ENCODE measurements at regions not wholly inside any gene's neighbourhood (a gene's known extent, or its start where the extent isn't known, plus 50 kb on each side); places are given as distances from the start of the nearest gene placed in this dataset.

- no peaks in the 10 kb centered on the region for H3K9me3 ChIP-seq
- TF ChIP-seq POLR2A (IDR thresholded peaks at IDR 0.05), result no peak
- TF ChIP-seq, protein P1, sequence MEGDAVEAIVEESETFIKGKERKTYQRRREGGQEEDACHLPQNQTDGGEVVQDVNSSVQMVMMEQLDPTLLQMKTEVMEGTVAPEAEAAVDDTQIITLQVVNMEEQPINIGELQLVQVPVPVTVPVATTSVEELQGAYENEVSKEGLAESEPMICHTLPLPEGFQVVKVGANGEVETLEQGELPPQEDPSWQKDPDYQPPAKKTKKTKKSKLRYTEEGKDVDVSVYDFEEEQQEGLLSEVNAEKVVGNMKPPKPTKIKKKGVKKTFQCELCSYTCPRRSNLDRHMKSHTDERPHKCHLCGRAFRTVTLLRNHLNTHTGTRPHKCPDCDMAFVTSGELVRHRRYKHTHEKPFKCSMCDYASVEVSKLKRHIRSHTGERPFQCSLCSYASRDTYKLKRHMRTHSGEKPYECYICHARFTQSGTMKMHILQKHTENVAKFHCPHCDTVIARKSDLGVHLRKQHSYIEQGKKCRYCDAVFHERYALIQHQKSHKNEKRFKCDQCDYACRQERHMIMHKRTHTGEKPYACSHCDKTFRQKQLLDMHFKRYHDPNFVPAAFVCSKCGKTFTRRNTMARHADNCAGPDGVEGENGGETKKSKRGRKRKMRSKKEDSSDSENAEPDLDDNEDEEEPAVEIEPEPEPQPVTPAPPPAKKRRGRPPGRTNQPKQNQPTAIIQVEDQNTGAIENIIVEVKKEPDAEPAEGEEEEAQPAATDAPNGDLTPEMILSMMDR (IDR thresholded peaks at IDR 0.05), result no peak
- intact Hi-C loops (cut with DNase I; ENCODE audit: low total_unique reads), result no loop called here
- no peak overlapping the region for H3K27ac ChIP-seq
- DNase-seq, result no peak
- H3K4me1 ChIP-seq, result no peaks in the 10 kb centered on the region
- no peaks in the 10 kb centered on the region for H3K36me3 ChIP-seq (ENCODE audit: low read depth, missing control alignments)
- H3K27me3 ChIP-seq, result no peaks in the 10 kb centered on the region
- WGBS, 2 donors, result 52 to 60% methylated on average over 16 to 19 of the region's 19 CpGs
- no peak overlapping the region for H3K4me3 ChIP-seq
Observed at GRCh38 chr16:86033016-86033474, 134.1 kb downstream of the IRF8 start.

- Histone ChIP-seq H3K9me3 (no peaks in the 10 kb centered on the region), H3K27ac (no peak overlapping the region), H3K36me3 (ENCODE audit: low read depth, missing control alignments) (no peaks in the 10 kb centered on the region), H3K4me3 (no peak overlapping the region), H3K27me3 (no peaks in the 10 kb centered on the region), H3K4me1 (peaks cover 6% of the 10 kb centered on the region)
- DNase-seq, result no peak
- intact Hi-C loops (cut with DNase I; ENCODE audit: low total_unique reads), result no loop called here
- no peak for TF ChIP-seq POLR2A (IDR thresholded peaks at IDR 0.05)
- TF ChIP-seq, protein P1 (IDR thresholded peaks at IDR 0.05), result no peak
- WGBS, 2 donors, result 90 to 100% methylated on average over 1 to 4 of the region's 4 CpGs
Observed at GRCh38 chr16:86033971-86034370, 135.0 kb downstream of the IRF8 start.

DNA sequence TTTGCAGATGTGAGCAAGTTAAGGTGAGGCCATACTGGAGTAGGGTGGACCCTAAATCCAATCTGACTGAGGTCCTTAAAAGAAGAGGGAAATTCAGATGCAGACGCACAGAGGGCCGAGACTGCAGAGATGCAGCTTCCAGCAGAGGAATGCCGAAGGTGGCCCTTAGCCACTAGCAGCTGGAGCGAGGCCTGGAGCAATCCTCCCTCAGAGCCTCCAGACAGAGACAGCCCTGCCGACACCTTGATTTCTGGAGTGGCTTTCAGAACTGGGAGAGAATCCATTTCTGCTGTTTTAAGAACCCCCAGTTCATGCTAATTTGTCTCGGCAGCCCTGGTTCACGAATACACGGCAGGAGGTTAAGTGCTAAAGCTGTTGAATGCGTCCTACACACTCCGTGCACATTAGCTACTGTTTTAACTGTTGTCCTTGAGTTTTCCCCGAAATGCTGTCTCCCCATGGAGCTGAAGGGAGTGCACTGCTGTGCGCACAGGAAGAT lies 135.5 kb downstream of the IRF8 start:
- intact Hi-C loops (cut with DNase I; ENCODE audit: low total_unique reads), result no loop called here
- H3K4me1 ChIP-seq, result peaks cover 7% of the 10 kb centered on the region
- no peaks in the 10 kb centered on the region for H3K36me3 ChIP-seq (ENCODE audit: low read depth, missing control alignments)
- no peak for DNase-seq
- H3K4me3 ChIP-seq, result no peak overlapping the region
- WGBS, 2 donors, result 65 to 77% methylated on average over 12 of the region's 12 CpGs
- no peaks in the 10 kb centered on the region for H3K27me3 ChIP-seq
- H3K27ac ChIP-seq, result no peak overlapping the region
- H3K9me3 ChIP-seq, result no peaks in the 10 kb centered on the region
- TF ChIP-seq, protein P1 (IDR thresholded peaks at IDR 0.05), result no peak
- no peak for TF ChIP-seq POLR2A (IDR thresholded peaks at IDR 0.05)

- TF ChIP-seq, protein P1 (IDR thresholded peaks at IDR 0.05), result no peak
- no peak for TF ChIP-seq POLR2A (IDR thresholded peaks at IDR 0.05)
- H3K9me3 ChIP-seq, result no peaks in the 10 kb centered on the region
- no peaks in the 10 kb centered on the region for H3K27me3 ChIP-seq
- H3K4me3 ChIP-seq, result no peak overlapping the region
- intact Hi-C loops (cut with DNase I; ENCODE audit: low total_unique reads), result no loop called here
- H3K27ac ChIP-seq, result no peak overlapping the region
- H3K36me3 ChIP-seq (ENCODE audit: low read depth, missing control alignments), result no peaks in the 10 kb centered on the region
- WGBS, 2 donors, result 89 to 93% methylated on average over 12 to 13 of the region's 13 CpGs
- DNase-seq, result no peak
- peaks cover 7% of the 10 kb centered on the region for H3K4me1 ChIP-seq
Observed at GRCh38 chr16:86035906-86036305, 136.9 kb downstream of the IRF8 start.

Data from testis (tissue), 2 donors.